SK-N-SH treated with all-trans-retinoic acid at 6 μM for 48 hours (cell line): ENCODE measurements at regions not wholly inside any gene's neighbourhood (a gene's known extent, or its start where the extent isn't known, plus 50 kb on each side); places are given as distances from the start of the nearest gene placed in this dataset.

Experiments used
- ATAC-seq: fragments of 200-7000 bp; cut with Tn5 transposase; 3 replicates; pipeline ENCODE4 v1.9.1; 2020; ENCODE audit warnings: mild to moderate bottlenecking, moderate library complexity
- ARNTL ChIP-seq: fragments of 450-650 bp; formaldehyde crosslinking; IDR thresholded peaks from 2 replicates; pipeline ENCODE4 v1.5.0; 2020; ENCODE audit warnings: low read depth, mild to moderate bottlenecking, moderate library complexity, borderline replicate concordance
- BACH2 ChIP-seq: fragments of 250-450 bp; sonication (Bioruptor Pico); IDR thresholded peaks from 2 replicates; pipeline ENCODE4 v1.9.0; 2021; ENCODE audit warnings: mild to moderate bottlenecking, borderline replicate concordance
- CSDC2 ChIP-seq: fragments of 250-450 bp; sonication (Bioruptor Pico); IDR thresholded peaks from 2 replicates; pipeline ENCODE4 v1.5.0; 2020; ENCODE audit warnings: mild to moderate bottlenecking, moderate library complexity
- ESRRG ChIP-seq: fragments of 250-450 bp; sonication (Bioruptor Pico); IDR thresholded peaks from 2 replicates; pipeline ENCODE4 v1.6.1; 2021; ENCODE audit warnings: mild to moderate bottlenecking
- GLIS3 ChIP-seq: fragments of 250-450 bp; sonication (Bioruptor Pico); IDR thresholded peaks from 2 replicates; pipeline ENCODE4 v1.5.0; 2020; ENCODE audit warnings: mild to moderate bottlenecking, moderate library complexity
- ISL1 ChIP-seq: fragments of 250-450 bp; sonication (Bioruptor Pico); IDR thresholded peaks from 2 replicates; pipeline ENCODE4 v2.1.2; 2022; ENCODE audit warnings: mild to moderate bottlenecking, moderate library complexity
- PPARA ChIP-seq: fragments of 250-450 bp; sonication (Bioruptor Pico); IDR thresholded peaks from 2 replicates; pipeline ENCODE4 v1.5.0; 2020; ENCODE audit warnings: mild to moderate bottlenecking, borderline replicate concordance
- RARB ChIP-seq: fragments of 250-450 bp; sonication (Bioruptor Pico); IDR thresholded peaks from 2 replicates; pipeline ENCODE4 v1.8.0; 2021; ENCODE audit warnings: mild to moderate bottlenecking, moderate library complexity
- SNAI2 ChIP-seq: fragments of 250-450 bp; sonication (Bioruptor Pico); IDR thresholded peaks from 2 replicates; pipeline ENCODE4 v1.5.0; 2020; ENCODE audit warnings: mild to moderate bottlenecking, moderate library complexity
- TCF4 ChIP-seq: fragments of 250-450 bp; sonication (Bioruptor Pico); IDR thresholded peaks from 2 replicates; pipeline ENCODE4 v1.8.0; 2021; ENCODE audit warnings: mild to moderate bottlenecking, moderate library complexity, borderline replicate concordance
- TOX ChIP-seq: fragments of 250-450 bp; sonication (Bioruptor Pico); IDR thresholded peaks from 2 replicates; pipeline ENCODE4 v1.8.0; 2021; ENCODE audit warnings: mild to moderate bottlenecking, moderate library complexity, borderline replicate concordance
- ZC3H10 ChIP-seq: fragments of 250-450 bp; sonication (Bioruptor Pico); IDR thresholded peaks from 2 replicates; pipeline ENCODE4 v1.5.1; 2021; ENCODE audit warnings: mild to moderate bottlenecking, moderate library complexity
- ZFP3 ChIP-seq: fragments of 250-450 bp; sonication (Bioruptor Pico); IDR thresholded peaks from 2 replicates; pipeline ENCODE4 v1.5.0; 2020; ENCODE audit warnings: mild to moderate bottlenecking, moderate library complexity
- ZFP30 ChIP-seq: fragments of 450-650 bp; formaldehyde crosslinking; IDR thresholded peaks from 2 replicates; pipeline ENCODE4 v1.5.0; 2022; ENCODE audit warnings: mild to moderate bottlenecking, moderate library complexity
- ZNF565 ChIP-seq: fragments of 450-650 bp; formaldehyde crosslinking; conservative IDR thresholded peaks from 2 replicates; pipeline ENCODE4 v1.5.0; 2020; ENCODE audit warnings: low read depth, mild to moderate bottlenecking, moderate library complexity
- ZNF8 ChIP-seq: fragments of 450-650 bp; formaldehyde crosslinking; IDR thresholded peaks from 2 replicates; pipeline ENCODE4 v1.5.0; 2020; ENCODE audit warnings: mild to moderate bottlenecking, moderate library complexity
- TF ChIP-seq, protein P1 (sequence below): fragments of 250-450 bp; sonication (Bioruptor Pico); IDR thresholded peaks from 2 replicates; pipeline ENCODE4 v1.5.0; 2020; ENCODE audit warnings: mild to moderate bottlenecking, moderate library complexity
- TF ChIP-seq, protein P2 (sequence below): fragments of 250-450 bp; sonication (Bioruptor Pico); IDR thresholded peaks from 2 replicates; pipeline ENCODE4 v1.8.0; 2020; ENCODE audit warnings: mild to moderate bottlenecking, moderate library complexity, borderline replicate concordance
- TF ChIP-seq, protein P3 (sequence below): fragments of 250-450 bp; sonication (Bioruptor Pico); IDR thresholded peaks from 2 replicates; pipeline ENCODE4 v1.5.1; 2020; ENCODE audit warnings: low read depth, mild to moderate bottlenecking, moderate library complexity
- TF ChIP-seq, protein P4 (sequence below): fragments of 250-450 bp; sonication (Bioruptor Pico); IDR thresholded peaks from 2 replicates; pipeline ENCODE4 v1.5.1; 2021; ENCODE audit warnings: mild to moderate bottlenecking, moderate library complexity
- TF ChIP-seq, protein P5 (sequence below): fragments of 250-450 bp; sonication (Bioruptor Pico); IDR thresholded peaks from 2 replicates; pipeline ENCODE4 v1.8.0; 2021; ENCODE audit warnings: low read depth, mild to moderate bottlenecking, moderate library complexity, borderline replicate concordance

DNA sequence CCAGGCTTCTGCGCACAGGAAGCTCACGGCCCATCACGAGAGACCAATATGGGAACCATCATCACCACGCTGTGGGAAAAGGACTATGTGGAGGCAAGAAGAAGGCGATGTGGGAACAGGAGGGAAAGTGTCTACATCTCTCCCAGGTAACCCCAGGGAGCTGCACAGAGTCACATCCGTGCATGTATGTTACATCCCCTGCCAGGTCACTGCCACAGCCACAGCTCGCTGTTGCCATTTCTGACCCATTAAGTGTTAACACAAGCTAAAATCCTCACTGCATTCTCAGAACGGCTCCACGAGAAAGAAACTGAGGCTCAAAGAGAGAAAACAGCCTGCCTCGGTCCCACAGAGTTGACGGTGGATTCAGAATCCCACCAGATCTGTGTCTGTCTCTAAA is 319.1 kb downstream of the FOXL1 start:
- ATAC-seq = no peak
- TF ChIP-seq BACH2 (CRISPR knock-in tag) (no peak), CSDC2 (CRISPR knock-in tag) (no peak), PPARA (CRISPR knock-in tag) (no peak), GLIS3 (CRISPR knock-in tag) (no peak), TCF4 (no peak), RARB (no peak), ZNF8 (no peak), ZC3H10 (CRISPR knock-in tag) (no peak)
- TF ChIP-seq, protein P1, sequence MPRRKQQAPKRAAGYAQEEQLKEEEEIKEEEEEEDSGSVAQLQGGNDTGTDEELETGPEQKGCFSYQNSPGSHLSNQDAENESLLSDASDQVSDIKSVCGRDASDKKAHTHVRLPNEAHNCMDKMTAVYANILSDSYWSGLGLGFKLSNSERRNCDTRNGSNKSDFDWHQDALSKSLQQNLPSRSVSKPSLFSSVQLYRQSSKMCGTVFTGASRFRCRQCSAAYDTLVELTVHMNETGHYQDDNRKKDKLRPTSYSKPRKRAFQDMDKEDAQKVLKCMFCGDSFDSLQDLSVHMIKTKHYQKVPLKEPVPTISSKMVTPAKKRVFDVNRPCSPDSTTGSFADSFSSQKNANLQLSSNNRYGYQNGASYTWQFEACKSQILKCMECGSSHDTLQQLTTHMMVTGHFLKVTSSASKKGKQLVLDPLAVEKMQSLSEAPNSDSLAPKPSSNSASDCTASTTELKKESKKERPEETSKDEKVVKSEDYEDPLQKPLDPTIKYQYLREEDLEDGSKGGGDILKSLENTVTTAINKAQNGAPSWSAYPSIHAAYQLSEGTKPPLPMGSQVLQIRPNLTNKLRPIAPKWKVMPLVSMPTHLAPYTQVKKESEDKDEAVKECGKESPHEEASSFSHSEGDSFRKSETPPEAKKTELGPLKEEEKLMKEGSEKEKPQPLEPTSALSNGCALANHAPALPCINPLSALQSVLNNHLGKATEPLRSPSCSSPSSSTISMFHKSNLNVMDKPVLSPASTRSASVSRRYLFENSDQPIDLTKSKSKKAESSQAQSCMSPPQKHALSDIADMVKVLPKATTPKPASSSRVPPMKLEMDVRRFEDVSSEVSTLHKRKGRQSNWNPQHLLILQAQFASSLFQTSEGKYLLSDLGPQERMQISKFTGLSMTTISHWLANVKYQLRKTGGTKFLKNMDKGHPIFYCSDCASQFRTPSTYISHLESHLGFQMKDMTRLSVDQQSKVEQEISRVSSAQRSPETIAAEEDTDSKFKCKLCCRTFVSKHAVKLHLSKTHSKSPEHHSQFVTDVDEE (CRISPR knock-in tag) = no peak

DNA sequence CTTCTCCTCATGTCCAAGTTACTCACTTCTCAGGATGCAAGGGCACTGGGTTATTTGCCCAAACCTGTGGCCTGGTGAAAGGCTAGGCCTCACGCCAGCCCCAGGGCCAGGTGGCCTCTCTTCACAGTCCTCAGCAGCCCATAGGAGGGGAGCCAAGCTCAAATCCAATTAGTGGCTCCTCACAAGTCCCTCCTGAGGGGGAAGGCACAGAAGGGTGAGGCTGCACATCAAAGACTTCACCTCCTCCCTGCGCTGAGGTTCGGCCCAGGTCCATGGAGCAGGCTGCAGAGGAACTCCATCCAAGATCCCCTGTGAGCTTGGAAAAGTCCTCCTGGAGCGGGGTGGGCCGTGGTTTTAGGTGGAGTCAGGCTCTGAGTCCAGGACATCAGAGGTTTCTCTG is 320.0 kb downstream of the FOXL1 start:
- ATAC-seq = no peak
- TF ChIP-seq ZNF565 (CRISPR knock-in tag) (no peak), SNAI2 (no peak)

DNA sequence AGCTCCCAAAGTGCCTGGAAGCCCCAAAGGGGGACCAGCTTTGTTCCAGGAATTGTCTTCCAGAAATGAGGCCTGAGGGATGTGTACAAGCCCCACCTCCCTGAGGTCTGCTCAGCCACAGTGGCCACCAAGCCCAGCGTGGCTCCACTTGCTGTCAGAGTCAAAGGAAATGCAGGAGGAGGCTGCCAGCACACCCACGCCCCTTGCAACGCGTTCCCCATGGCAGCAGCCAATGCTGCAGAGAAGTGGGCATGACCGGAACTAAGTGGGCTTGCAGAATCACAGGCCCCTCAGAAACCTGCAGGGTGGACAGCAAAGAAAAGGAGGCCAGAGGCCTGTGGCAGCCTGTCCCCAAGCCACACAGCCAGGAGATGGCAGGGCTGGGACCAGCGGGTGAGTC is 320.8 kb downstream of the FOXL1 start:
- no peak for TF ChIP-seq ZC3H10 (CRISPR knock-in tag)
- ATAC-seq = no peak

DNA sequence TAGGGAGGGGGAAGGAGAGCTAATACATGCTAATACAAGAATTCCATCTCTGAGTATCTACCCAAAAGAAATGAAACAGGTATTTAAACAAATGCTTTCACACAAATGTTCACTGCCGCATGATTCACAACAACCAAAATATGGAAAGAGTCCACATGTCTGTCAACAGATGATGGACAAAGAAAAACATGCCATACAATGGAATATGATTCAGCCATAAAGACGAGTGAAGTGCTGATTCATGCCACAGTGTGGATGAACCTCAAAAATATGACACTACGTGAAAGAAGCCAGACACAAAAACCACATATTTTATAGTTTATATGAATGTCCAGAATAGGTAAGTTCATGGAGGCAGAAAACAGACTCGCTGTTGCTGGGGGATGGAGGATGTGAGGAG is 321.4 kb downstream of the FOXL1 start:
- ATAC-seq = no peak
- no peak for TF ChIP-seq SNAI2
- TF ChIP-seq GLIS3 (CRISPR knock-in tag) = no peak
- no peak for TF ChIP-seq ISL1 (CRISPR knock-in tag)
- TF ChIP-seq TOX (CRISPR knock-in tag) = no peak
- TF ChIP-seq RARB = no peak
- no peak for TF ChIP-seq ESRRG (CRISPR knock-in tag)
- TF ChIP-seq, protein P2, sequence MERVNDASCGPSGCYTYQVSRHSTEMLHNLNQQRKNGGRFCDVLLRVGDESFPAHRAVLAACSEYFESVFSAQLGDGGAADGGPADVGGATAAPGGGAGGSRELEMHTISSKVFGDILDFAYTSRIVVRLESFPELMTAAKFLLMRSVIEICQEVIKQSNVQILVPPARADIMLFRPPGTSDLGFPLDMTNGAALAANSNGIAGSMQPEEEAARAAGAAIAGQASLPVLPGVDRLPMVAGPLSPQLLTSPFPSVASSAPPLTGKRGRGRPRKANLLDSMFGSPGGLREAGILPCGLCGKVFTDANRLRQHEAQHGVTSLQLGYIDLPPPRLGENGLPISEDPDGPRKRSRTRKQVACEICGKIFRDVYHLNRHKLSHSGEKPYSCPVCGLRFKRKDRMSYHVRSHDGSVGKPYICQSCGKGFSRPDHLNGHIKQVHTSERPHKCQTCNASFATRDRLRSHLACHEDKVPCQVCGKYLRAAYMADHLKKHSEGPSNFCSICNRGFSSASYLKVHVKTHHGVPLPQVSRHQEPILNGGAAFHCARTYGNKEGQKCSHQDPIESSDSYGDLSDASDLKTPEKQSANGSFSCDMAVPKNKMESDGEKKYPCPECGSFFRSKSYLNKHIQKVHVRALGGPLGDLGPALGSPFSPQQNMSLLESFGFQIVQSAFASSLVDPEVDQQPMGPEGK (CRISPR knock-in tag) = no peak
- no peak for TF ChIP-seq ARNTL
- no peak for TF ChIP-seq BACH2 (CRISPR knock-in tag)
- TF ChIP-seq, protein P3, sequence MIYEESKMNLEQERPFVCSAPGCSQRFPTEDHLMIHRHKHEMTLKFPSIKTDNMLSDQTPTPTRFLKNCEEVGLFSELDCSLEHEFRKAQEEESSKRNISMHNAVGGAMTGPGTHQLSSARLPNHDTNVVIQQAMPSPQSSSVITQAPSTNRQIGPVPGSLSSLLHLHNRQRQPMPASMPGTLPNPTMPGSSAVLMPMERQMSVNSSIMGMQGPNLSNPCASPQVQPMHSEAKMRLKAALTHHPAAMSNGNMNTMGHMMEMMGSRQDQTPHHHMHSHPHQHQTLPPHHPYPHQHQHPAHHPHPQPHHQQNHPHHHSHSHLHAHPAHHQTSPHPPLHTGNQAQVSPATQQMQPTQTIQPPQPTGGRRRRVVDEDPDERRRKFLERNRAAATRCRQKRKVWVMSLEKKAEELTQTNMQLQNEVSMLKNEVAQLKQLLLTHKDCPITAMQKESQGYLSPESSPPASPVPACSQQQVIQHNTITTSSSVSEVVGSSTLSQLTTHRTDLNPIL (CRISPR knock-in tag) = no peak
- TF ChIP-seq ZC3H10 (CRISPR knock-in tag) = no peak
- TF ChIP-seq PPARA (CRISPR knock-in tag) = no peak
- TF ChIP-seq, protein P1 (CRISPR knock-in tag) = no peak
- TF ChIP-seq, protein P4, sequence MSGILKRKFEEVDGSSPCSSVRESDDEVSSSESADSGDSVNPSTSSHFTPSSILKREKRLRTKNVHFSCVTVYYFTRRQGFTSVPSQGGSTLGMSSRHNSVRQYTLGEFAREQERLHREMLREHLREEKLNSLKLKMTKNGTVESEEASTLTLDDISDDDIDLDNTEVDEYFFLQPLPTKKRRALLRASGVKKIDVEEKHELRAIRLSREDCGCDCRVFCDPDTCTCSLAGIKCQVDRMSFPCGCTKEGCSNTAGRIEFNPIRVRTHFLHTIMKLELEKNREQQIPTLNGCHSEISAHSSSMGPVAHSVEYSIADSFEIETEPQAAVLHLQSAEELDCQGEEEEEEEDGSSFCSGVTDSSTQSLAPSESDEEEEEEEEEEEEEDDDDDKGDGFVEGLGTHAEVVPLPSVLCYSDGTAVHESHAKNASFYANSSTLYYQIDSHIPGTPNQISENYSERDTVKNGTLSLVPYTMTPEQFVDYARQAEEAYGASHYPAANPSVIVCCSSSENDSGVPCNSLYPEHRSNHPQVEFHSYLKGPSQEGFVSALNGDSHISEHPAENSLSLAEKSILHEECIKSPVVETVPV (CRISPR knock-in tag) = no peak
- TF ChIP-seq TCF4 = no peak
- TF ChIP-seq ZFP30 (CRISPR knock-in tag) = no peak
- TF ChIP-seq, protein P5, sequence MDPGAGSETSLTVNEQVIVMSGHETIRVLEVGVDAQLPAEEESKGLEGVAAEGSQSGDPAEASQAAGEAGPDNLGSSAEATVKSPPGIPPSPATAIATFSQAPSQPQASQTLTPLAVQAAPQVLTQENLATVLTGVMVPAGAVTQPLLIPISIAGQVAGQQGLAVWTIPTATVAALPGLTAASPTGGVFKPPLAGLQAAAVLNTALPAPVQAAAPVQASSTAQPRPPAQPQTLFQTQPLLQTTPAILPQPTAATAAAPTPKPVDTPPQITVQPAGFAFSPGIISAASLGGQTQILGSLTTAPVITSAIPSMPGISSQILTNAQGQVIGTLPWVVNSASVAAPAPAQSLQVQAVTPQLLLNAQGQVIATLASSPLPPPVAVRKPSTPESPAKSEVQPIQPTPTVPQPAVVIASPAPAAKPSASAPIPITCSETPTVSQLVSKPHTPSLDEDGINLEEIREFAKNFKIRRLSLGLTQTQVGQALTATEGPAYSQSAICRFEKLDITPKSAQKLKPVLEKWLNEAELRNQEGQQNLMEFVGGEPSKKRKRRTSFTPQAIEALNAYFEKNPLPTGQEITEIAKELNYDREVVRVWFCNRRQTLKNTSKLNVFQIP = no peak
- TF ChIP-seq ZFP3 (CRISPR knock-in tag) = no peak
